Fibroblast of mammary gland (primary cell): ENCODE measurements at regions not wholly inside any gene's neighbourhood (a gene's known extent, or its start where the extent isn't known, plus 50 kb on each side); places are given as distances from the start of the nearest gene placed in this dataset.

Source experiments
- DNase-seq: peaks from one replicate; pipeline ENCODE4 v3.0.0-alpha.2; 2010; ENCODE audit warnings: low read depth
- H3K4me3 ChIP-seq: 2 replicates; pipeline ENCODE4 v1.5.1; 2011; ENCODE audit warnings: low read depth, mild to moderate bottlenecking, low read length, moderate library complexity; ENCODE audit not compliant: control insufficient read depth
- TF ChIP-seq, protein P1 (sequence below): conservative IDR thresholded peaks from 2 replicates; pipeline ENCODE4 v1.5.1; 2011; ENCODE audit warnings: low read depth, low read length, inconsistent platforms; ENCODE audit not compliant: control insufficient read depth, insufficient read depth

GRCh38 chr1:238233966-238234365 lies 343.2 kb upstream of the ZP4 start:
- TF ChIP-seq, protein P1, sequence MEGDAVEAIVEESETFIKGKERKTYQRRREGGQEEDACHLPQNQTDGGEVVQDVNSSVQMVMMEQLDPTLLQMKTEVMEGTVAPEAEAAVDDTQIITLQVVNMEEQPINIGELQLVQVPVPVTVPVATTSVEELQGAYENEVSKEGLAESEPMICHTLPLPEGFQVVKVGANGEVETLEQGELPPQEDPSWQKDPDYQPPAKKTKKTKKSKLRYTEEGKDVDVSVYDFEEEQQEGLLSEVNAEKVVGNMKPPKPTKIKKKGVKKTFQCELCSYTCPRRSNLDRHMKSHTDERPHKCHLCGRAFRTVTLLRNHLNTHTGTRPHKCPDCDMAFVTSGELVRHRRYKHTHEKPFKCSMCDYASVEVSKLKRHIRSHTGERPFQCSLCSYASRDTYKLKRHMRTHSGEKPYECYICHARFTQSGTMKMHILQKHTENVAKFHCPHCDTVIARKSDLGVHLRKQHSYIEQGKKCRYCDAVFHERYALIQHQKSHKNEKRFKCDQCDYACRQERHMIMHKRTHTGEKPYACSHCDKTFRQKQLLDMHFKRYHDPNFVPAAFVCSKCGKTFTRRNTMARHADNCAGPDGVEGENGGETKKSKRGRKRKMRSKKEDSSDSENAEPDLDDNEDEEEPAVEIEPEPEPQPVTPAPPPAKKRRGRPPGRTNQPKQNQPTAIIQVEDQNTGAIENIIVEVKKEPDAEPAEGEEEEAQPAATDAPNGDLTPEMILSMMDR, result no peak
- H3K4me3 ChIP-seq, result no peak overlapping the region
- DNase-seq, result no peak

- no peak overlapping the region for H3K4me3 ChIP-seq
- no peak for DNase-seq
- TF ChIP-seq, protein P1, result no peak
Observed at GRCh38 chr1:238232084-238232710, 341.5 kb upstream of the ZP4 start.

DNA sequence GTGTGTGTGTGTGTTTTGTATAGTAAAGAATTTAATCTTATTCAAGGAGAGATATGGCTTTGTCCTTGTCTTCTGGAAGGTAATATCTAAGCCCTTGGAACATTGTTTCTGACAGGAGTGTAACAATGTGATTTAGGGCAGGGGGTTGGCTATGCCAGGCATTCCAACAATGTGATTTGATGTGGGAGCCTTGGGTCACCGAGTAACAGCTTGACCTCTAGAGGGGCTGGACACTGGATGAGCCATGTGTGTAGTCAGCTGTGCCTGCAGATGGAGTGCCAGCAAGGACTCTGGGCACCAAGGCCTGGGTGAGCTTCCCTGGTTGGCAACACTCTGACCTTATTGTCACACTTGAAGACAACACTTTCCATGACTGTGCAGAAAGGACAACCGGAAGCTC lies 336.1 kb upstream of the ZP4 start:
- TF ChIP-seq, protein P1, result no peak
- no peak overlapping the region for H3K4me3 ChIP-seq
- DNase-seq, result no peak

DNA sequence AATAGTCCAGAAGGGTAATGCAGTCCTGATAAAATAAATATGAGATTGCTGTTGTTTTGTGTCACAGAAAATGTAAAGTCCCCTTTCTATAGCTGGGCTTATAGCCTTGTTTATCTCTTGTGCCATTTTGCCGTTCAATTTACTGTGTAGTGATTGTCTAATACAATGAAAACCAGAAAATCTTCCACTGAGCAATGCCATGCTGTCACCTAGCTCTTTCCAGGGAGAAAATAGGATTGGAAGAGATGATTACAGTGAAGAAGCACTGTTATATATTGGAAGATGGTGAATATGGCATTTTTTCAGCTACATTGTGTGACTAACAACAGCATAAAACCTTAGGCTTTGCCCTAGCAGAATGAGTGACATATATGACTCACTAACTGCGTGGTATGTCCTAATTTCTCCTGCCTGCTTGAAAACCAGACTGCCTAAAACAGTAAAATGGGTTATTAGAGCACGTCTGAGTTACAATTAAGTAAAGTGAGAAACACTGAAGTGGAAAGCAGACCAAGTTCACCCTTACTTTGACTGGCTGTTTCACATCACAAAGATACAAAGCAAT lies 332.4 kb upstream of the ZP4 start:
- no peak overlapping the region for H3K4me3 ChIP-seq
- no peak for DNase-seq

DNA sequence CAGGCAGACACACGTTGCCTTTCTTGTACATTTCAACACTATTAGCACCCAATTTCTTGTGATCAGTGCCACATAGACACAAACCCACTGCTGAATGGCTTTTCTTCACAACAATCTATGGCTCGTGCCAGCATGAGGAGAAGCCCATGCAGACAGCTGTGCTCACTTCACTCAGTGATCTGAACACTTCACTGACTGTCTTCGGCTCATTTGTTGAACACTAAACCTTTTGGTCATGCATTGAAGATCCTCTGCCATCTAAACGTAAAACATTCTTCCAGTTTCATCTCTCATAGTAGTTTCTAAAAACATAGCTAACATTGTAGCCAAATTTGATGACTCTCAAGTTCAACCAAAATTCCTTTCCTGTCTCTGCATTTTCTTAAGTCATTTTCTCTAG lies 331.0 kb upstream of the ZP4 start:
- TF ChIP-seq, protein P1, result no peak
- H3K4me3 ChIP-seq, result no peak overlapping the region
- DNase-seq, result no peak

More for the DNA sequence above, 332.4 kb upstream of the ZP4 start:
- TF ChIP-seq, protein P1, result no peak

- TF ChIP-seq, protein P1, result no peak
- no peak overlapping the region for H3K4me3 ChIP-seq
- no peak for DNase-seq
Observed at GRCh38 chr1:238214449-238214848, 323.7 kb upstream of the ZP4 start.
